Uterus (tissue), 3 donors: ENCODE measurements at regions not wholly inside any gene's neighbourhood (a gene's known extent, or its start where the extent isn't known, plus 50 kb on each side); places are given as distances from the start of the nearest gene placed in this dataset.
"Not testable (repeated sequence)": the region's sequence is repeated elsewhere in the genome, so short reads cannot be mapped to it uniquely, and the experiment has no call there.

Experiments
- DNase-seq, 2 donors: peaks; one replicate each; pipeline ENCODE4 v3.0.0-alpha.2; 2019 to 2020
- H3K27ac ChIP-seq, 2 donors: fragments of 200-600 bp; sonication (generic); 1 replicate in 1 of 2; 2 replicates in 1 of 2; pipeline ENCODE4 v1.5.1; 2016 to 2018
- H3K27me3 ChIP-seq, 2 donors: fragments of 200-600 bp; sonication (generic); one replicate each; pipeline ENCODE4 v1.5.1; 2018 to 2019; ENCODE audit warnings: control low read depth in 1 of 2
- H3K36me3 ChIP-seq, 2 donors: fragments of 200-600 bp; sonication (generic); one replicate each; pipeline ENCODE4 v1.5.1; 2019; ENCODE audit warnings: control low read depth in 1 of 2
- H3K4me1 ChIP-seq, 2 donors: fragments of 200-600 bp; sonication (generic); one replicate each; pipeline ENCODE4 v1.5.1; 2018 to 2019; ENCODE audit warnings: control low read depth in 1 of 2
- H3K4me3 ChIP-seq, 2 donors: fragments of 200-600 bp; sonication (generic); 1 replicate in 1 of 2; 2 replicates in 1 of 2; pipeline ENCODE4 v1.5.1; 2018 to 2019; ENCODE audit warnings: mild to moderate bottlenecking in 1 of 2
- H3K9me3 ChIP-seq, 2 donors: fragments of 200-600 bp; sonication (generic); one replicate each; pipeline ENCODE4 v1.5.1; 2019; ENCODE audit warnings: control low read depth in 1 of 2
- POLR2A ChIP-seq, 2 donors: fragments of 450-650 bp; IDR thresholded peaks; one replicate each; pipeline ENCODE4 v1.6.1; 2016; ENCODE audit warnings: antibody characterized with exemption in 2 of 2, mild to moderate bottlenecking in 1 of 2, moderate library complexity in 1 of 2
- intact Hi-C: fragments of 100-400 bp; cut with DNase I; formaldehyde crosslinking; loops from one replicate; pipeline ENCODE4 v1.15.1; 2023; ENCODE audit warnings: low total_unique reads
- TF ChIP-seq, protein P1 (sequence below), 4 experiments: fragments of 200-600 bp in 2 of 4; fragments of 450-650 bp in 2 of 4; sonication (generic) in 2 of 4; IDR thresholded peaks; one replicate each; pipeline ENCODE4 v1.5.1; 2016 to 2019; ENCODE audit warnings: antibody characterized with exemption in 4 of 4, mild to moderate bottlenecking in 2 of 4, moderate library complexity in 1 of 4
- donor health status: DM: yes; HTN: yes; CAD: no.

DNA sequence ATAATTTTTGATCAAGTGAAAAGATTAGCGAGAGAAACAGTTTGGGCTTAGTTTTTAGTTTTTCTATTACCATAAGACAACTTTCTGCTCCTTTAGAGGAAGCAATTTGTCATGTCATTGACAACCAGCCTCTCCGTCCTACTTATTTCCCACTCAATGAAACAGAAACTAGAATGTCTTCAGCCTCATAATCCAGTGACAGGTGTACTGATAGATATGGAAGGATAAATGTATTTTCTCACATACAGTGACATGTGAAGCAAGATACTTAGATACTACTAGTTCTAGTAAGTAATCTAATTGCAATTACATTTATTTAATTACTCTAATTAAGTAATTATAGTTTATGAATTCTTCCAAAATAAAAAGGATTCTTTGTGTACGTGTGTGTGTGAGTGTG is 429.7 kb downstream of the CDH10 start:
- Histone ChIP-seq H3K27me3 (no peaks in the 10 kb centered on the region), H3K9me3 (no peaks in the 10 kb centered on the region), H3K36me3 (no peaks in the 10 kb centered on the region), H3K27ac (no peak overlapping the region), H3K4me1 (no peaks in the 10 kb centered on the region), H3K4me3 (no peak overlapping the region)
- no peak for DNase-seq
- no peak for TF ChIP-seq POLR2A (IDR thresholded peaks at IDR 0.05)
- TF ChIP-seq, protein P1, sequence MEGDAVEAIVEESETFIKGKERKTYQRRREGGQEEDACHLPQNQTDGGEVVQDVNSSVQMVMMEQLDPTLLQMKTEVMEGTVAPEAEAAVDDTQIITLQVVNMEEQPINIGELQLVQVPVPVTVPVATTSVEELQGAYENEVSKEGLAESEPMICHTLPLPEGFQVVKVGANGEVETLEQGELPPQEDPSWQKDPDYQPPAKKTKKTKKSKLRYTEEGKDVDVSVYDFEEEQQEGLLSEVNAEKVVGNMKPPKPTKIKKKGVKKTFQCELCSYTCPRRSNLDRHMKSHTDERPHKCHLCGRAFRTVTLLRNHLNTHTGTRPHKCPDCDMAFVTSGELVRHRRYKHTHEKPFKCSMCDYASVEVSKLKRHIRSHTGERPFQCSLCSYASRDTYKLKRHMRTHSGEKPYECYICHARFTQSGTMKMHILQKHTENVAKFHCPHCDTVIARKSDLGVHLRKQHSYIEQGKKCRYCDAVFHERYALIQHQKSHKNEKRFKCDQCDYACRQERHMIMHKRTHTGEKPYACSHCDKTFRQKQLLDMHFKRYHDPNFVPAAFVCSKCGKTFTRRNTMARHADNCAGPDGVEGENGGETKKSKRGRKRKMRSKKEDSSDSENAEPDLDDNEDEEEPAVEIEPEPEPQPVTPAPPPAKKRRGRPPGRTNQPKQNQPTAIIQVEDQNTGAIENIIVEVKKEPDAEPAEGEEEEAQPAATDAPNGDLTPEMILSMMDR (IDR thresholded peaks at IDR 0.05): no peak
- intact Hi-C loops: loop anchor here (10.0 kb wide), 1 partner anchor 400 kb away; no protein-coding TSS in a partner anchor

DNA sequence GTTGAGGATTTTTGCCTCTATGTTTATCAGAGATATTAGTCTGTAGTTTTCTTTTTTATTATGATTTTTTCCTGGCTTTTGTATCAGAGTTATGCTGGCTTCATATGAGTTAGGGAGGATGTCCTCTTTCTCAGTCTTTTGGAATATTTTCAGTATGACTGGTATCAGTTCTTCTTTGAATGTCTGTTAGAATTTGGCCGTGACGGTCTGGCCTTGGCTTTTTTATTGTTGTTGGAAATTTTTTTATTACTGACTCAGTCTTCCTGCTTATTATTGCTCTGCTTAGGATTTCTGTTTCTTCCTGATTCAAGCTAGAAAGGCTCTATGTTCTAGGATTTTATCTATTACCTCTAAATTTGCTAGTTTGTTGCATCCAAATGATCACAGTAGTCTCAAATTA is 421.9 kb downstream of the CDH10 start:
- Histone ChIP-seq H3K4me3 (no peak overlapping the region), H3K27ac (no peak overlapping the region), H3K9me3 (no peaks in the 10 kb centered on the region), H3K27me3 (no peaks in the 10 kb centered on the region), H3K36me3 (no peaks in the 10 kb centered on the region), H3K4me1 (no peaks in the 10 kb centered on the region)
- no peak for DNase-seq
- no peak for TF ChIP-seq POLR2A (IDR thresholded peaks at IDR 0.05)
- TF ChIP-seq, protein P1 (IDR thresholded peaks at IDR 0.05): no peak
- intact Hi-C loops: no loop called here

DNA sequence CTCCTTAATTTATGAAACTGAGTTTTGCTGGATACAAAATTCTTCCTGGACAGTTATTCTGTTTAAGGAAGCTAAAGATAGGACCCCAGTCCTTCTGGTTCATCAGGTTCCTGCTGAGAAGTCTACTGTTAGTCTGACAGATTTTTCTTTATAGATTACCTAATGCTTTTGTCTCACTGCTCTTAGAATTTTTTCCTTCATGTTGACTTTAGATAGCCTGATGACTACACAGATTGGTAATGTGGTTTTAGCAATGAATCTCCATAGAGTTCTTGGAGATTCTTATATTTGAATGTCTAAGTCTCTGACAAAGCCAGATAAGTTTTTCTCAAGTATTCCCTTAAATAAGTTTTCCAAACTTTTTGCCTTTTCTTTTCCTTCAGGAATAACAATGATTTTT is 419.7 kb downstream of the CDH10 start:
- H3K27me3 ChIP-seq: no peaks in the 10 kb centered on the region
- intact Hi-C loops: no loop called here
- no peak overlapping the region for H3K27ac ChIP-seq
- no peaks in the 10 kb centered on the region for H3K9me3 ChIP-seq
- no peaks in the 10 kb centered on the region for H3K4me1 ChIP-seq
- TF ChIP-seq POLR2A (IDR thresholded peaks at IDR 0.05): no peak
- TF ChIP-seq, protein P1 (IDR thresholded peaks at IDR 0.05): no peak
- H3K36me3 ChIP-seq: no peaks in the 10 kb centered on the region
- no peak overlapping the region for H3K4me3 ChIP-seq
- DNase-seq: no peak

DNA sequence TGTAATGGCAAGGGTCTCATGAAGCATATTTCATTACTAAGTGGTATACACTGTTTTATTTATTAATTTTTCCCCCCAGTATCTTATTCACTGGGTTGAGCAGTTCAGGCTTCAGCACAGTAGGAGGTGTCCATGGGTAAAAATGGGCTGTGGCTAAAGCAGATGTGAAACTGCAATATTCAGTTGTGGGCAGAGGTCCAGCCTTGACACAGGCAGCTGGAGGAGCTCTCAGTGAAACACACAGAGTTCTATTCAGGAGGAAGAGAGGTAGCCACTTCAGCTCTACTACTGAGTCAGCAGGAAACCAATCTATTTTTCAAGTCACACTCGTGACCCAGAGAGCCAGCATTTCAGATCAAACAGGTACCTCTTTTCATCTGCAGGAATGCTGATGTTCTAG is 418.3 kb downstream of the CDH10 start:
- intact Hi-C loops: no loop called here

DNA sequence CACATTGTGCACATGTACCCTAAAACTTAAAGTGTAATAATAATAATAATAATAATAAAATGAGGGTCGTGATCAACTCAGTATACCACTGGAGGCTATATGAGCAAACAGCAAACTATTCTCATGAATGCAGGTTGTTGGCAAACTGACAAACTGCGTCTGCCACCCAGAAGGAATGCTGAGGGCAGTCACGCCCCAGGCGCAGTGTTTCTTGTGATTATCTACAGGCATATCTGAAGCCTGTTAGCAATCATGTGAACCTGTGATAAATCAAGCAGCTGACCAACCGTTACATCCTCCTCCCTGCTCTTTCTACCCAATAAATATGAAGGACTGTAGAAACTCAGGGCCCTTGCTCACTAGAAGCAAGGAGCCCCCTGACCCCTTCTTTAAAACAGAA is 416.9 kb downstream of the CDH10 start:
- H3K9me3 ChIP-seq: not testable (repeated sequence)

More for the DNA sequence above, 418.3 kb downstream of the CDH10 start:
- no peaks in the 10 kb centered on the region for H3K27me3 ChIP-seq
- H3K4me3 ChIP-seq: no peak overlapping the region
- no peak for DNase-seq
- H3K4me1 ChIP-seq: no peaks in the 10 kb centered on the region
- H3K36me3 ChIP-seq: no peaks in the 10 kb centered on the region
- TF ChIP-seq, protein P1 (IDR thresholded peaks at IDR 0.05): no peak
- TF ChIP-seq POLR2A (IDR thresholded peaks at IDR 0.05): no peak
- no peaks in the 10 kb centered on the region for H3K9me3 ChIP-seq
- no peak overlapping the region for H3K27ac ChIP-seq

DNA sequence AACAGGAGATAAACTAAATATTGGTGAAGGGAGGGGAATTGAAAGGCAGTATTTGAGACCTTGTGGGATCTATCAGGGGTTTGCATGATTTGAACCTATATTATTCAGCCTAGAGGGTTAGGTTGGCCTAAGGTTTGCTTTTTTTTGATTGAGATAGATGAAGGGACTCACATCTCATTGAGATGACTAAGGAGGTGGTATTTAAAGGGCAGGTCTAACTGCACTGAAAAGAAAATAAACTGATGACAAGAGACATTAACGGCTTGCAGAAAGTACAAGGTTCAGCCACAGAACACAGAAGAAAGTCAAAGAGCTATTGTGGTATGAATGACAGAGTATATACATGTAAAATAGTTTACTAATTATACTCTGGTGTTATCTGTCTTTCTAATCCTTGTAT is 412.7 kb downstream of the CDH10 start:
- no peak for DNase-seq
- intact Hi-C loops: no loop called here
- H3K4me3 ChIP-seq: no peak overlapping the region
- H3K9me3 ChIP-seq: no peaks in the 10 kb centered on the region
- TF ChIP-seq, protein P1 (IDR thresholded peaks at IDR 0.05): no peak
- no peak for TF ChIP-seq POLR2A (IDR thresholded peaks at IDR 0.05)
- H3K27ac ChIP-seq: no peak overlapping the region
- no peaks in the 10 kb centered on the region for H3K36me3 ChIP-seq
- no peaks in the 10 kb centered on the region for H3K27me3 ChIP-seq
- no peaks in the 10 kb centered on the region for H3K4me1 ChIP-seq

More for the DNA sequence above, 416.9 kb downstream of the CDH10 start:
- DNase-seq, intact Hi-C loops, H3K4me1 ChIP-seq, H3K36me3 ChIP-seq, H3K27me3 ChIP-seq, H3K27ac ChIP-seq, H3K4me3 ChIP-seq: not testable (repeated sequence)
